8988T (cell line): ENCODE measurements at regions not wholly inside any gene's neighbourhood (a gene's known extent, or its start where the extent isn't known, plus 50 kb on each side); places are given as distances from the start of the nearest gene placed in this dataset.
"Not testable (repeated sequence)": the region's sequence is repeated elsewhere in the genome, so short reads cannot be mapped to it uniquely, and the experiment has no call there.

Experiments used
- DNase-seq: peaks from one replicate; pipeline ENCODE4 v3.0.0; 2011

DNA sequence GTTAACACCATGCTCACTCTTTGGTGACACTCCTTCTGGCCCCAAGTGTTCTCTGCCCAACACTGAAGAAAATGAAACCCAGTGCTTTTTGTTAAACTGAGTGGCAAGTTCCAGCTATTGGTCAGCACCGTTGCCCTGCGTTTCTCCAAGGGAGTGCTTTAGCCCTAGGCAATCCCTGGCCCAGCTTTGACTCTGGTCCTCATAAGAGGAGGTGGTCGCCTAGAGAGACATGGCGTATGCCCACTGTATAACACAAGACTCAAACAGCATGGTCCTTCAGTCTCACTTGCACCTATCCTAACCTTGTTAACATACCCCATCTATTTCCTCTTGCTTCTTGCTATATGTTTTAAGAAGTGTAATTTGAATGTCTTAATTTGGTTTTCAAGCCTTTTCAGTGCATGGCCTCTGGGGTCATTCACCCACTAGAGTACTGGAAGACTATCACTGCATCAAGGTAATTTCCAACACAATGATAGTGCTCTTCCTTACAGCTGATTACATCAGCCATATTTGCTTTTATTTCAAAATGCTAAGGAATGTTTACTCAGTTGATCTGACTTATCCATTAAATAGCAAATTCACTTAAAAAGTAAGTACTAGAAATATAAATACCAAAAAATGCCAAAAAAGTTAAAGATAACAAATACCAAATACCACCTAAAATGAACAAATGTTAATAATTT, 190.5 kb upstream of the SOX21 start:
- DNase-seq = no peak

- no peak for DNase-seq
These were observed 188.7 kb upstream of the SOX21 start for GRCh38 chr13:94901070-94901469.

DNA sequence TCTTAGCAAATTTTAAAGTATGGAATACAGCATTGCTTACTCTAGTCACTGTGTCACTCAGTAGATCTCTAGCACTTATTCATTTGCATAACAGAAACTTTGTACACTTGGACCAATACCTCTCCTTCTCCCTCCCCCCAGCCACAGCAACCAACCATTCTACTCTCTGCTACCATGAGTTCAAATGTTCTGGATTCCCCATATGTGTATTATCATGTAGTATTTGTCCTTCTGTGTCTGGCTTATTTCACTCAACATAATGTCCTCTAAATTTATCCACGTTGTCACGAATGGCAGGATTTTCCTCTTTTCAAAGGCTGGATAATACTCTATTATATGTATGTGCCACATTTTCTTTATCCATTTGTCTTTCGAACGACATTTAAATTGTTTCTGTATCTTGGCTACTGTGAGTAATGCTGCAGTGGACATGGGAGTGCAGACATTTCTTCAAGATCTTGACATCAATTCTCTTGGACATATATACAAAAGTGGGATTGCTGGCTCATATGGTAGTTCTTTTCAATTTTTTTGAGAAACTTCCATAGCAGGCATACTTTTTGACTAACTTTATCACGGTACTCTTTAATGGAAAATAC, 184.5 kb upstream of the SOX21 start:
- DNase-seq = no peak

DNA sequence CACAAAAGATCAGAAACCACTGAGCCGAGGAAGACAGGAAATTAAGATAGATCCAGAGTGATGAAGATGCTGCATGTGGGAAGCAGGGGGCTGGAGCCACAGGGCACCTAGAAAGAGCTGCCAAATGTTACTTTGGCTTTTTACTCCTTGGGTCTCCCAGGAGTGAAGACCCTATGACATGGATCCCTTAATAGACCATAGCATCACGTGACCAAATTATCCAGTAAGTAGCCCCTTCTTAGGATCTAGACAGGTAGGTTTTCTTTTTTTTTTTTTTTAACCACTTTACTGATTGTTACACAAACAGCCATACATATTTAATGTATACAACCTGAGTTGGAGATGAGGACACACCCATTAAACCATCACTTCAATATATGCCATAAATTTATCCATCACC, 183.9 kb upstream of the SOX21 start:
- no peak for DNase-seq

GRCh38 chr13:94886191-94886590, 173.8 kb upstream of the SOX21 start:
- no peak for DNase-seq

GRCh38 chr13:94880463-94880862, 168.1 kb upstream of the SOX21 start:
- no peak for DNase-seq

DNA sequence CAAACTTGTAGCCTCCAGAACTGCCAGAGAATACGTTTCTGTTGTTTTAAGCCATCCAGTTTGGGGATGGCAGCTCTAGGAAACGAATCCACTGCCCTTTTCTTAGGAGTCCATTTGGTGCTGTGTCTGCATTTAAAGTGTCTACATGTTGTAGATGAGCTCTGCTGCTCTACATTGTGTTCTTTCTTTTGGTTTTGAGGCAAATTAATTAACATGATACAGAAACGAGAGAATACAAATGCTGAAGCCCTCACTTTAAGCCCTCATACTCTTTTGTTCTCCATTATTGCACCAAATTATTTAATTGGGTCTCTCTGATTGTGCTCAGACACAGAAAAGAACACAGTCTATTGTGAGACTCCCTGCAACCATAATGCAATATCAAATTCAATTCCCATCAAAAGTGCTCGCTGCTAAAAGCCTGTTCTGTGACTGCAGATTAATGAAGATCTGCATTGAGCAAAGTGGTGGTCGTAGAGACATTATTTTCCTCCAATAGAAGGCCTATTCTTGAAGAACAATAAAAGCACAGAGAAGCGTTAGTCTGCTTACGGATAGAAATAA, 166.3 kb upstream of the SOX21 start:
- no peak for DNase-seq

- DNase-seq = no peak
These were observed 152.1 kb upstream of the SOX21 start for GRCh38 chr13:94864474-94864873.

DNA sequence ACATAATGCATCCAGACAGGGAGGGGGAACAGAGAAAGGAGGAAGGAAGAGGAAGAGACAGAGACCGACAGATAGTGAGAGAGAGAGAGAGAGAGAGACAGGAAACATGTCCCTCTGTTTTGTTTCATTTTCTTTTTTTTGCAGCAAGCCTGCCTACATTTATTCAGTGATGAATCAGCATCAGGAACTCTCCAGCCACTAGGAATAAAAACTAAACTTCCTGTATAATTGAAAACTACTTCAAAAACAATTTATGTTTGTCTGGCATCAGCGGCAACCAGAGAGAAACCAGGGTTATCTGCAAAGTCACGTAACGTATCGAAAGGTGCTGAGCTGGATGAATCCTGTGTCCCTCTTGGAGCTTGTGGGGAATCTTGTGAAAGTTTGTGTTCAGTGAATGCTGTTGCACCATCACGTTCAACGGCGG, 148.6 kb upstream of the SOX21 start:
- no peak for DNase-seq

DNA sequence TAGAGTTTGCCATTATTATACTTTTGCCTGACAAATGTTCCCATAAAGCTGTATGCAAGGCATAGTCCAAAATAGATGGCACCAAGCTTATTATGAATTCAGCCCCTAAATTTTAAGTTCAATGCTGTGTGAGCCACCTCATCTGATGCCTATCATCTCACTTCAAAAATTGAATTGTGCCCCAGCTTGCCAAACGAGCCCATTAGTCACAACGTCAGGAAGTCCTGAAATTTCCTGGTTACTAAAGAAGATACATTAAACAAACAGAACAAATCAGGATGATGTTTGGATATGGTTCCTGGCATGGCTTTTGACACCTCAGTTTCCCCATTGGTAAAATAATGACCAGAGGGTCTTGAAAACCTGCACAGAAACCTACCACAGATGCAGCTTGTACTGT, 147.5 kb upstream of the SOX21 start:
- no peak for DNase-seq

- no peak for DNase-seq
These were observed 146.9 kb upstream of the SOX21 start for GRCh38 chr13:94859278-94859691.

GRCh38 chr13:94858856-94859255, 146.5 kb upstream of the SOX21 start:
- no peak for DNase-seq

DNA sequence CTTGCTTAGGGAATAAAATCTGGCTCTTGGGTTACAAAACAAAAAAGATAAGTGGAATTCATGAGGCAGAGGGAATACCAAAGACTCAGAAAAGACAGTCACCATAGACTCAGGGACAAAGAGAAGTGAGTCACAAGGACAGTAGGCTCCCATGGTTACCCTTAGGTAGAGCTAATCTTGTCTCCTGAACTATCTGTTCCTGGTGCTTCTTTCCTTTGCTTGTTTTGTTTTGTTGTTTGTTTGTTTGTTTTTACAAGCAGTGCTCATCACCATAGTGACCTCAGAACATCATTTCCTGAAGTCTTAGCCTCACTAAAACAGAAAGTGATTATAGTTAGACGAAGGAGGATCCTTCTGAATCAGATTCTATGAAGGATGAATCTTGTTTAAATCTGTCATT, 142.3 kb upstream of the SOX21 start:
- no peak for DNase-seq

- DNase-seq = no peak
These were observed 139.2 kb upstream of the SOX21 start for GRCh38 chr13:94851576-94851975.

GRCh38 chr13:94849254-94849653, 136.9 kb upstream of the SOX21 start:
- no peak for DNase-seq

DNA sequence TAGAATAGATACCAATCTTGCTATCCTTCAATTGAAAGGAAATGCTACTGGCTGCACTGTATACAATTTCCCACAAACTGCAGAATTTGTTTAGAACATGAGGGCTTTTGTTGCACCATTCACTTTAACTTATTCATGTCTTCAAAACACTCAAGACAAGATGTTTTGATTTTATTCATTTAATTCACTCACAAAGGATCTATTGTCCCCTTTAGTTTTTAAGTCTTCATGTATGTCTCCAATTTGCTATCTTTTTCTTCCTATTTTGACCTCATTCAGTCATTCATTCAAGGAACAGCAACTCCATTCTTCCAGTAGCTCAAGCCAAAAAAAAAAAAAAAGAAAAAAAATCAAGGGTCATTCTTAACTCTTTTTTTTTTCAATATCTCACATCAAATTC, 130.6 kb upstream of the SOX21 start:
- DNase-seq = no peak

GRCh38 chr13:94837056-94837455, 124.7 kb upstream of the SOX21 start:
- not testable (repeated sequence) for DNase-seq

DNA sequence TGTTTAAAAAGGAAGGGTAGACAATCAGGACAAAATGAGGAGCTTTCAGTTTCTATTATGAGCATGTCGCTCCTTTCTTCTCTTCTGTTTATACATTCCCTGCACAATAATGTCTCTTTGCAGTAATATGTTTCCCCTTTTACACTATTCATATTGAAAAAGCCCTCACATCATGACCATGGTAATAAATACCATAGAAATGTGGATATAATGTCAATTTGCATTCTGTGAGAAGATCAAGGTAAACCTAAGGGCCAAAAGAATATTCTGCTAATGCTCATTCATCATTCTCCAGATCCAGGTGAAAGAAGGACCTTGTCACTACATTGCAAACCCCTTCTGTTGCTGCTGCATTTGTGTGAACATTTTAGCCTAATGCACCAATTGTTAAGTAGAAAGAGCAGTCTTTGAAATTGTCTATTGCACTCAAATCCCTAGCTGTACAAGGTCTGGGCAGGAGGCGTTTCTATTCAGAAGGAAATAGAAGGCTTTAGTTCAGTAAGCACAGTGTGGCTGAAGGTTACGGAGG, 117.6 kb upstream of the SOX21 start:
- no peak for DNase-seq

GRCh38 chr13:94829185-94829836, 117.0 kb upstream of the SOX21 start:
- DNase-seq = no peak

DNA sequence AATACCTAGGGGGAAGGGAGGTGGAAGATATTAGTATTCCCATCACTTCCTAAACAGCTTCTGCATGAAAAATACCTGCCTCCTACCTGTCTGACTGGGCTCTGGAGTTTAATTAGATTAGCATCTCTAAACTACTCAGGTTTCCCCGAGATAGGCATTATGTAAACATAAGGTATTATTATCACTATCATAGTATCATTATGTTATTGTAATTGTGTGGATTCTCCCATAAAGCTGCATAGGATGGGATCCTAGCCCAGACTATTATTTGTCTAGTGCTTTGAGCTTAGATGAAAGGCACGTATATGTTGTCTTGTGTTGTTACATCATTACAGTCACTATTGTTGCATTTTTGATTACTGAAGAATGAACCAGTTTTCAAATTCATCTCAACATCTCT, 115.2 kb upstream of the SOX21 start:
- DNase-seq = no peak

DNA sequence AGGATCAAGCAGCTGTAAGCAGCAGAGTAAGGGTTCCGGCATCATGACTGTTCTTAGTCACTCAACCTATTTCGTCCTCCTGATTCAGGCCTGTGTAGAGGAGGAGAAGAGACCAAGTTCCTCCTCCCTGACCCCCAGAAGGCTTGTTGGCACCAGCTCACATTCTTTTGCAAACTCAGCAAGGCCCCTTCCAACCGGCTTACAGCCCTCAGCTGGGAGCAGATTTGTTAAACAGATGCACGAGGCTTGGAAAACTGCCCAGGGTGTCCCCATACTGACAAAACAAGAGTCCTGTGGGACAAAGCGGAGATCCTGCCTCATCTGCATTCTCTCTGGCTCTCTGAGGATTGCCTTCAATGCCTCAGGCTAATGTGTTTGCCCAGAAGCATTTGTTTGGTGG, 113.2 kb upstream of the SOX21 start:
- DNase-seq = no peak

GRCh38 chr13:94824601-94825000, 112.3 kb upstream of the SOX21 start:
- DNase-seq = no peak

GRCh38 chr13:94822356-94822755, 110.0 kb upstream of the SOX21 start:
- DNase-seq = no peak

DNA sequence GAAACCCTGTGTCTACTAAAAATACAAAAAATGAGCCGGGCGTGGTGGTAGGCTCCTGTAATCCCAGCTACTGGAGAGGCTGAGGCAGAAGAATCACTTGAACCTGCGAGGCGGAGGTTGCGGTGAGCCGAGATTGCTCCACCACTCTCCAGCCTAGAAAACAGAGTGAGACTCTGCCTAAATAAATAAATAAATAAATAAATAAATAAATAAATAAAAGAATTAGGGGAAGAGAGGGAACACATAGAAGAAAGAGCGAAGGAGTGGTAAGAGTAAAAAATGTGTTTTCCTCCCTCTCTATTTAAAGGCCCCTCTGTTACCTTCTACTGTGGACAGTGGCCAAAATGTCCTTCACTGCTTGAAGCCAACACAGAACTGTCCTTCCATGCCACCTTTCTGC, 103.9 kb upstream of the SOX21 start:
- DNase-seq = no peak
